GM23248 (cell line): ENCODE measurements at regions not wholly inside any gene's neighbourhood (a gene's known extent, or its start where the extent isn't known, plus 50 kb on each side); places are given as distances from the start of the nearest gene placed in this dataset.

Source experiments
- EZH2 ChIP-seq: fragments of 200-600 bp; sonication (generic); IDR thresholded peaks from 2 replicates; pipeline ENCODE4 v1.6.1; 2018; ENCODE audit warnings: antibody characterized with exemption, mild to moderate bottlenecking; ENCODE audit not compliant: insufficient read depth, poor library complexity, severe bottlenecking
- EZH2phosphoT487 ChIP-seq: fragments of 200-600 bp; sonication (generic); IDR thresholded peaks from 2 replicates; pipeline ENCODE4 v1.6.1; 2018; ENCODE audit warnings: antibody characterized with exemption, moderate library complexity, mild to moderate bottlenecking, low read depth; ENCODE audit not compliant: insufficient read depth

DNA sequence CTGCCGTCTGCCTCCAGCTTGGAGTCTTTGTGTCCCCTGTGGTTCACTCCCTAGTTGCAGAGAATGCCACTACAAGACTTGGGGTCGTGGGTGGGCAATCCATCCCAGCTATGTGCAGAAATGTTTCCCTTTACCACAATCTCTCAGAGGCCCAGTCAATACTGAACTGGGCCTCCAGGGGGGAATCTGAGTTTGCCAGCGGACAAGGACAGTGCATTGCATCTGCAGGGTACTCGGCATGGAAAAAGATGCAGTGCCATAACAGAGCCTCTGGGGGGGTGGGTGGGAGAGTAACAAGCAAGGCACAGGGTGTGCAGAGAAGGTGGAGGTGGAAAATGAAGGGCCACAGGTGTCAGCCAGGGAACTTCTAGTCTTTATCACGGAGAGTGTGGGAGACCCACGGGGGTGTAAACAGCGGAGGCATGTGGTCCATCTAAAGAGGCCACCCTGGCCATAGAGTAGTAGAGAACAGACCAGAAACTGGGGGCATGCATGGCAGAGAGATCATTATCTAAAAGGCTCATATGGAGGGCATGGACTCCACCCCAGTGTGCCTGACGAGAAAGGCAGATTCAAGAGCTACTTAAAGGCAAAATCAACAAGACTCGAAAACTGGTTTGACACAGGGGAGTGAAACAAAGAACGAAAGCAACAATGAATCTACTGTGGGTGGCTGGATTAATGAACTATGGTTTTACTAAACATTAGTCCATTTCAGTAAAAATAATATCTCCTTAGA, 182.4 kb downstream of the ANXA2 start:
- TF ChIP-seq EZH2 (no peak), EZH2phosphoT487 (no peak)
